ENCODE measurements at regions not wholly inside any gene's neighbourhood (a gene's known extent, or its start where the extent isn't known, plus 50 kb on each side); places are given as distances from the start of the nearest gene placed in this dataset.

- no peak for DNase-seq
Measured at GRCh38 chr10:128222332-128222849, 96.2 kb upstream of the MKI67 start.

GRCh38 chr10:128230401-128230800 is 104.2 kb upstream of the MKI67 start:
- DNase-seq: no peak

- DNase-seq: no peak
Measured at GRCh38 chr10:128233422-128233821, 107.2 kb upstream of the MKI67 start.

- no peak for DNase-seq
Measured at GRCh38 chr10:128237710-128238109, 111.5 kb upstream of the MKI67 start.

GRCh38 chr10:128241023-128241422 is 114.8 kb upstream of the MKI67 start:
- DNase-seq: no peak

- no peak for DNase-seq
Measured at GRCh38 chr10:128242641-128243040, 116.4 kb upstream of the MKI67 start.

GRCh38 chr10:128245026-128245425 is 118.8 kb upstream of the MKI67 start:
- no peak for DNase-seq

GRCh38 chr10:128247576-128247975 is 121.4 kb upstream of the MKI67 start:
- no peak for DNase-seq

- no peak for DNase-seq
Measured at GRCh38 chr10:128254476-128254875, 128.3 kb upstream of the MKI67 start.

- no peak for DNase-seq
Measured at GRCh38 chr10:128257428-128257827, 131.2 kb upstream of the MKI67 start.

- no peak for DNase-seq
Measured at GRCh38 chr10:128258421-128258976, 132.3 kb upstream of the MKI67 start.

- peak; percentile 20 for DNase-seq
Measured at GRCh38 chr10:128263891-128264688, 137.9 kb upstream of the MKI67 start.

- DNase-seq: no peak
Measured at GRCh38 chr10:128265596-128265995, 139.4 kb upstream of the MKI67 start.

- DNase-seq: no peak
Measured at GRCh38 chr10:128267581-128267980, 141.4 kb upstream of the MKI67 start.

- DNase-seq: no peak
Measured at GRCh38 chr10:128268015-128268722, 141.9 kb upstream of the MKI67 start.

- no peak for DNase-seq
Measured at GRCh38 chr10:128274938-128275337, 148.7 kb upstream of the MKI67 start.

- no peak for DNase-seq
Measured at GRCh38 chr10:128275388-128276177, 149.4 kb upstream of the MKI67 start.

- DNase-seq: no peak
Measured at GRCh38 chr10:128277267-128277840, 151.1 kb upstream of the MKI67 start.

GRCh38 chr10:128278362-128278761 is 152.1 kb upstream of the MKI67 start:
- DNase-seq: no peak

GRCh38 chr10:128280271-128280670 is 154.0 kb upstream of the MKI67 start:
- no peak for DNase-seq

GRCh38 chr10:128281343-128281742 is 155.1 kb upstream of the MKI67 start:
- no peak for DNase-seq

- DNase-seq: no peak
Measured at GRCh38 chr10:128281861-128282260, 155.6 kb upstream of the MKI67 start.
